ENCODE measurements at regions not wholly inside any gene's neighbourhood (a gene's known extent, or its start where the extent isn't known, plus 50 kb on each side); places are given as distances from the start of the nearest gene placed in this dataset.

- DNase-seq = peak; percentile 74
Observed at GRCh38 chr4:4735136-4735750, 124.2 kb upstream of the MSX1 start.

DNA sequence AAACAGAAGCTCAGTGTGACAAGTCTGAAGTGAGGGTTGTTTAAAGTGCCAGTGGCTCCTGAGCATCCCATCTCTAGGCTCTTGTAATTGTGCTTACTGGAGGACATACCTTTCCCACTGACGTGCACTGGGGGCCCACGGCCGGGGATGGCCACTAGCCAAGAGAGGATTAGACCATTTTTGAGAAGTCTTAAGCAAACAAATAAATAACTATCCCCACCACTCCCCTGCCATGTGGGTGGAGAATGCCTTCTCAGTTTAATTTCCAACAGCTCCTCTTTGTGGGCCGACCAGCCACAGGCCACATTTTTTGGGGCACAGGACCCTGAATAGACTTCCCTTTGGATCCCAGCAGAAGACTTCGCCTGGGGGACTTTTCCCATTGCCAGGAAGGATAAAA lies 125.0 kb upstream of the MSX1 start:
- no peak for DNase-seq

DNA sequence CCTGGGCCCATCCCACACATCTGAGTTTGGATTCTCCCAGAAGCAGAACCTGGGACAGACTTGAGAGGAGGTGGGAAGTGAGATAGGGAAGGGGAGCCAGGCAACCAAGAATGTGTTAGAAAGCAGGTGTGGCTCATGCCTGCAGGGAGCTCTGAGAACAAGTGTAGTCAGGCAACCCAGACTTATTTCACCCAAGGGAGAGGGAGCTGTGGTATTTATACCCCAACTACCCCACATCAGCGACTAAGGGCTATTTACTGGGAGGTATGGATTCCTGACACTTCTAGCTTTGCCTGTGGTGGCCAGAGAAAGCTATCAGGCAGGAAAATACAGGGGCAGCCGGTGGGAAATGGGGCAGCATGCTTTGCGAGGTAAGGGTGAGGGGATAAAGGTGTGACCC lies 125.8 kb upstream of the MSX1 start:
- DNase-seq = no peak

GRCh38 chr4:4730249-4730648 lies 129.2 kb upstream of the MSX1 start:
- DNase-seq = no peak

DNA sequence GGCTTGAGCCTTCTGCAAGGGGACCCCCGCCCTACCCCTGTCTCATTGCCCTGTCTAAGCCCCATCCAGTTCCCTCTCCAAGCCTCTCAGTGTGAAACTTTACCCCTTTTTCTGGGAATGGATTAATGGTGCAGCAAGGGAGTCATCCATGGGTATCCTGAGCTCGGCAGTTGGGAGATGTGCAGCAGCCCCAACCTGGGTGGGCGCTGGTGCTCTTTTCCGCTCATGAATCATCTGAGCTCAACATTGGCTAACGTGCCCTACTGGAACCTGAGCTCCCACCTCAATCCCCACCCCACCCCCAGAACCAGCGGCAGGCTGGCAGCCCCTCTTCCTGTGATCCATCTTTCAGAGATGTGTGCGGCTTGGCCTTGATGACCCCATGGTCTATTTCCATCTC lies 130.3 kb upstream of the MSX1 start:
- DNase-seq = no peak

DNA sequence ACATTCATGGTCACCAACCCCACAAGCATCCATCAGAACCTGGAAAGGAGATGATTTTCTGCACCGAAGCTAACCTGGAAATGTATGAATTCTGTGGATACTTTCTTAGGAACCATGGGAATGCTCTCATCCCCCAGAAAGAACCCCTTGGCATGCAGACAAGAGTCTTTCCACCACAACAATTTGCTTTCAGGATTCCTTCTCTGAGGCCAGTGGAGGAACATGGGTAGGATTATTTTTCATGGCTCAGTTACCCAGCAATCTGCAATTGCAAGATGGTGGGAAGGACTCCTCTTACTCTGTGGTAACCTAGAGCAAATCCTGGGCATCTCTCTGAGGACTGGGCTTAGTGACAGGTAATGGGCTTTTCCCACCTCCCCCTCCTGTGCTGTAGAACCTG lies 131.9 kb upstream of the MSX1 start:
- DNase-seq = no peak

- DNase-seq = peak; percentile 2
Observed at GRCh38 chr4:4726051-4726450, 133.4 kb upstream of the MSX1 start.

DNA sequence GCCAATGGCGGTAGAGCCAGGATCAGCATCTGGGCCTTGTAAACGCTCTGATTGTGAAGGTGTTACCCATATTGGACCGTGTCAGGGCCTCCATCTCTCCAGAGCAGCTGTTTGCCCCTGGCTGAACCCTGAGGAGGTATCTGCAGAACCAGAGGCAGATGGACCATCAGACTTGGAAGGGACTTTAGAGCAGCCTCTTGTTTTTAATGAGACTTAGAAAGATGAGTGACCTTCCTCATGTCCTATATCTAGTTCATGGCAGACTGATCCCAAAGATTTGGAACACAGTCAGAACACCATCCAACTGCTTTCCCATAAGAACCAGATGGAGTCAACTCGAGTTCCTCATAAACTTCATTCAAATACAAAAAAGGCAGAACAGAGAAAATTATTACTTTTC lies 135.1 kb upstream of the MSX1 start:
- DNase-seq = no peak

GRCh38 chr4:4721636-4722035 lies 137.8 kb upstream of the MSX1 start:
- DNase-seq = peak; percentile 14

- peak; percentile 91 for DNase-seq
Observed at GRCh38 chr4:4720646-4721045, 138.8 kb upstream of the MSX1 start.

DNA sequence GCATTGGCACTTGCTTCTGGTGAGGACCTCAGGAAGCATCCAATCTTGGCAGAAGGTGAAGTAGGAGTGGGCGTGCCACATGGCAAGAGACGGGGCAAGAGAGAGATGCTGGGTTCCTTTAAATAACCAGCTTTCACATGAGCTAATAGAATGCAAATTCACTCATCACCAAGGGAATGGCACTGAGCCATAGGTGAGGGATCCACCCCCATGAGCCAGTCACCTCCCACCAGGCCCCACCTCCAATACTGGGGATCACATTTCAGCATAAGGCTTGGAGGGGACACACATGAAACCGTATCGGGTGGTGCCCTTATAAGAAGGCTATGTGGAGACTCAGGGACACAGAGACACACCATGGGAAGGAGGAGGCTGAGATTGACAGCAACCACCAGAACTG lies 140.0 kb upstream of the MSX1 start:
- peak; percentile 43 for DNase-seq

DNA sequence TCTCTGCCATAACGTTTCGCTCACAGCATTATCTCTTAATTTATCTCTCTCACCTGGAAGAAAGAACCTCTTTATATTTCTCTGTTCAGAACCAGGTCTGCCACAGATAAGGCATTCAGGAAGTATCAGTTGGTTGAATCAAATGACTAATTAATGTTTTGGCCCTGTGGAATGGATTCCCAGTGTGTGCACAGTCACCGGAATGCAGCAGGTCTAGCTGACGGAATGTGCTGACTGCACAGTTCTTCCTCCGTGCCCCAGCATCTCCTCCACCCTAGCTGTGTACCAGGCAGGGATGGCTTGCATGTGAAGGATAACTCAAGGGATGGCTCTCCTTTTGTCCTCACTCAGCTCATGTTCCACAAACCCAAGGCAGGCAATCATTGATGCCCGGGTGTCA lies 141.8 kb upstream of the MSX1 start:
- no peak for DNase-seq

GRCh38 chr4:4714331-4714730 lies 145.1 kb upstream of the MSX1 start:
- no peak for DNase-seq

- no peak for DNase-seq
Observed at GRCh38 chr4:4712800-4713528, 146.5 kb upstream of the MSX1 start.

DNA sequence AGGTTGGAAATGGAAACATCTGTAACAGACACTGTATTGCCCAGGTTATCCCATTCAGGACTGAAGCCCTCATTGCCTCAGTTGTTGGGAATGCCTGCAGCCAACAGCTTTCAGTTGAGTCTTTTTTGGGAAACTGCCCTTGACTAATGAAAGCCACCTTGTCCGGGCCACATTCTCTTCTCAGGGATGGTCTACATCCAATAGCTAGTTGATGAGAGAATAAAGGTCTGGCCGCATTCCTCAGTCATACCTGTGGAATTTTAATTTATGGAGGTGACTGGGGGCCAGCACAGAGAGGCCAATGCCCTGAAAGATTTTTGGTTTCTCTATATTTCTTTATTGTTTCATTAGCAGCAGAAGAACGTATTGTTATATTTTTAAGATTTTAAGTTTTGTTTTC lies 147.6 kb upstream of the MSX1 start:
- no peak for DNase-seq

DNA sequence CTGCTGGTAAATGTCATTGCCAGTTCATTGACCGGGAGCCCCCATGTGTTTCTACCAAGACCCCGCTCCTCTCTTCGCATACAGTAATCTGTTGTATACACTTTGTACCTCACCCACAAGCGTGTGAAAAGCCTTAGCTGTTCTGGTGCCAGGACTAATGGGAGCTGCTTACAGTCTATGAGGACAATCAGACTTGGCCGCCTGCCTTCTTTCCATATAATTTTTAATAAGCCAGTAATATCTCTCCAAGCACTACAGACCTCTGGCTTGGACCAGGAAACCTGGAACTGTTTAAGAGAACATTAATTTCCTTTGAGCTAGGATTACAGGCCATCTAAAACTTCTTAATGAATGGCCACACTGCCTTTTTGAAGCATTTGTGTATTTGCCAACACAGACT lies 149.7 kb upstream of the MSX1 start:
- DNase-seq = no peak

GRCh38 chr4:4704267-4704666 lies 155.2 kb upstream of the MSX1 start:
- DNase-seq = no peak

DNA sequence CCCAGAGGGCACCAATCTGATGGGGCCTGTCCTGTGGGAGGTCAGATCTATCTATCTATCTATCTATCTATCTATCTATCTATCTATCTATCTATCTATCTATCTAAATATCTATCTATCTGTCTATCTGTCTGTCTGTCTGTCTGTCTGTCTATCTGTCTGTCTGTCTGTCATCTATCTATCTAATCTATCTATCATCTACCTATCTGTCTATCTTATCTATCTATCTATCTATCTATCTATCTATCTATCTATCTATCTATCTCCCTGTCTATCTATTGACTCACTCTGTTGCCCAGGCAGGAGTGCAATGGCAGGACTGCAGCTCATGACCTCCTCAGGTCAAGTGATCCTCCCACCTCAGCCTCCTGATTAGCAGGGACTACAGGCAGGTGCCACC lies 155.7 kb upstream of the STX18 start:
- DNase-seq = no peak

GRCh38 chr4:4696530-4696929 lies 154.7 kb upstream of the STX18 start:
- no peak for DNase-seq

DNA sequence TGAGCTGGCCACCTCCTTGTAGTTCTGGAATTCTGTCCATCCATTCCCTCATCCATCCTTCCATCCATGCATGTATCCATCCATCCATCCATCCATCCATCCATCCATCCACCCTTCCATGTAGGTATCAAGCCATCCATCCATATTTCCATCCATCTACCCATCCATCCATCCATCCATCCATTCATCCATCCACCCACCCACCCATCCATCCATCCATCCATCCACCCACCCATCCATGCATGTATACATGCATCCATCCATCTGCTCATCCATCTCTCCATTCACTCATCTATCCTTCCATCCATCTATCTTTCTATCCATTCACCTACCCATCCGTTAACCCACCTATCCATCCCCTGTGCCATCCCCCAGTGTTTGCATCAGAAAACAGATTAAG lies 153.6 kb upstream of the STX18 start:
- DNase-seq = no peak

DNA sequence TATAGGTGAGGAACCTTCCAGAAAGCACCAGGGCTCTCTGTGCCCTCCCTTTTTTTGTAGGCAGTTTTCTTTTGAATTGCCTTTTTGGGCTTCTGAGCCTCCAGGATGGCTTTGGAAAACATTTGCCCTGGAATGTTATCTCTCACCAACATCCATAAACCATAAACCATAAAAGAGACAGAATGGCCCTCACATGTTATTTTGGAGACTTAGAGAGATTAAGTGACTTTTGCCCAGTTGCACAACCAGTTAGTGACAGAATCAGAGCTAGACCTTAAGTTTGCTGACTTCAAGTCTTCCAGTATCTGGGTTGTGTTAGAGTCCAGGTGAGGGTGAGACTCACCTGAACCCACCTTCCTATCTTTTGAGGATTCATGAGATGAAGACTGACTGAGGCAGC lies 153.0 kb upstream of the STX18 start:
- no peak for DNase-seq

- DNase-seq = no peak
Observed at GRCh38 chr4:4694296-4694772, 152.5 kb upstream of the STX18 start.

GRCh38 chr4:4693755-4694295 lies 152.0 kb upstream of the STX18 start:
- DNase-seq = no peak

DNA sequence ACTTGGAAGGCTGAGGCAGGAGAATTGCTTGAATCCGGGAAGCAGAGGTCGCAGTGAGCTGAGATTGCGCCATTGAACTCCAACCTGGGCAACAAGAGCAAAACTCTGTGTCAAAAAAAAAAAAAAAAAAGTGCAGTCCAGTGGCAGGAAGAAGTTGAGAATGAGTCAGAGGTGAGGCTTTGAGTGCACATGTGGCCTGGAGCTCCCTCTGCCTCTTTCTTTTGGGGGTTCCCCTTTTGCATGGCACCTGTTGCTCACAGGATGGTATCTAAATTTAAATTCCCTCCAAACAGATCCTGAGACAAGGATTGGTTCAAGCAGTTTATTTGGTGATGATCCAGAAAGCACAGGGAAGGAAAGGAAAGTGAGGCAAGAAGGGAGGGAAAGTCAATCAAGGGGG lies 151.4 kb upstream of the STX18 start:
- no peak for DNase-seq

- no peak for DNase-seq
Observed at GRCh38 chr4:4690854-4691253, 149.0 kb upstream of the STX18 start.
